ENCODE measurements at regions not wholly inside any gene's neighbourhood (a gene's known extent, or its start where the extent isn't known, plus 50 kb on each side); places are given as distances from the start of the nearest gene placed in this dataset.
A peak's percentile ranks its signal among the peaks of the same experiment; 100 is the strongest.
"Not testable (repeated sequence)": the region's sequence is repeated elsewhere in the genome, so short reads cannot be mapped to it uniquely, and the experiment has no call there.

DNA sequence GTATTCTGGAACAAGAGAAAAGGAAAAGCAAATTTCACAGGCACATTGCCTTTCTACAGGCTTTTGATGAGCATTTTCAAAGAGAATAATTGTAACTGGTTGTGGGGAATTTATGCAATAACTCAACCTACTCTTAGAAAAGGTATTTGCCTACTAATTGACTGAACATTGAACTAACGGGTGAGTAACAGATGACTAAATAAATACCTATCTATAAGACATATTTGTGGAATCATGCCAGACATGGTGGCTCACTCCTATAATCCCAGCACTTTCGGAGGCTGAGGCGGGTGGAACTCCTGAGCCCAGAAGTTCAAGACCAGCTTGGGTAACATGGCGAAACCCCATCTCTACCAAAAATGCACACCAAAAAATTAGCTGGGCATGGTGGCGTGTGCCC lies 367.7 kb downstream of the CGGBP1 start:
- Histone ChIP-seq H3K36me3 (no peaks in the 10 kb centered on the region), H3K4me3 (no peak overlapping the region), H3K27ac (no peak overlapping the region), H3K9me3 (no peaks in the 10 kb centered on the region), H3K4me1 (no peaks in the 10 kb centered on the region), H3K27me3 (no peaks in the 10 kb centered on the region)
- TF ChIP-seq, protein P1, sequence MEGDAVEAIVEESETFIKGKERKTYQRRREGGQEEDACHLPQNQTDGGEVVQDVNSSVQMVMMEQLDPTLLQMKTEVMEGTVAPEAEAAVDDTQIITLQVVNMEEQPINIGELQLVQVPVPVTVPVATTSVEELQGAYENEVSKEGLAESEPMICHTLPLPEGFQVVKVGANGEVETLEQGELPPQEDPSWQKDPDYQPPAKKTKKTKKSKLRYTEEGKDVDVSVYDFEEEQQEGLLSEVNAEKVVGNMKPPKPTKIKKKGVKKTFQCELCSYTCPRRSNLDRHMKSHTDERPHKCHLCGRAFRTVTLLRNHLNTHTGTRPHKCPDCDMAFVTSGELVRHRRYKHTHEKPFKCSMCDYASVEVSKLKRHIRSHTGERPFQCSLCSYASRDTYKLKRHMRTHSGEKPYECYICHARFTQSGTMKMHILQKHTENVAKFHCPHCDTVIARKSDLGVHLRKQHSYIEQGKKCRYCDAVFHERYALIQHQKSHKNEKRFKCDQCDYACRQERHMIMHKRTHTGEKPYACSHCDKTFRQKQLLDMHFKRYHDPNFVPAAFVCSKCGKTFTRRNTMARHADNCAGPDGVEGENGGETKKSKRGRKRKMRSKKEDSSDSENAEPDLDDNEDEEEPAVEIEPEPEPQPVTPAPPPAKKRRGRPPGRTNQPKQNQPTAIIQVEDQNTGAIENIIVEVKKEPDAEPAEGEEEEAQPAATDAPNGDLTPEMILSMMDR (IDR thresholded peaks at IDR 0.05) = no peak
- 77 to 83% methylated on average over 5 of the region's 5 CpGs for WGBS, 2 donors
- no peak for DNase-seq
- no peak for ATAC-seq
- intact Hi-C loops (cut with DNase I) = no loop called here
- no peak for FAIRE-seq

DNA sequence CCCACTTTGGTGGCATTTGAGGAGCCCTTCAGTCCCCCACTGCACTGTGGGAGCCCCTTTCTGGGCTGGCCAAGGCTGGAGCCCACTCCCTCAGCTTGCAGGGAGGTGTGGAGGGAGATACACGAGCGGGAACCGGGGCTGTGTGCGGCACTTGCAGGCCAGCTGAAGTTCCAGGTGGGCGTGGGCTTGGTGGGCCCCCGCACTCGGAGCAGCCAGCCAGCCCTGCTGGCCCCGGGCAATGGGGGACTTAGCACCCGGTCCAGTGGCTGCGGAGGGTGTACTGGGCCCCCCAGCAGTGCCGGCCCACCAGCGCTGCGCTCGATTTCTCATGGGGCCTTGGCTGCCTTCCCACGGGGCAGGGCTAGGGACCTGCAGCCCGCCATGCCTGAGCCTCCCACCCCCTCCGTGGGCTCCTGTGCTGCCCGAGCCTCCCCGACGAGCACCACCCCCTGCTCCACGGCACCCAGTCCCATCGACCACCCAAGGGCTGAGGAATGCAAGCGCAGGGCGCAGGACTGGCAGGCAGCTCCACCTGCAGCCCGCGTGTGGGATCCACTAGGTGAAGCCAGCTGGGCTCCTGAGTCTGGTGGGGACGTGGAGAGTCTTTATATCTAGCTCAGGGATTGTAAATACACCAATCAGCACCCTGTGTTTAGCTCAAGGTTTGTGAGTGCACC lies 379.7 kb downstream of the CGGBP1 start:
- H3K27me3 ChIP-seq; H3K9me3 ChIP-seq; H3K4me1 ChIP-seq; FAIRE-seq; intact Hi-C loops (cut with DNase I); H3K27ac ChIP-seq; ATAC-seq; H3K36me3 ChIP-seq; H3K4me3 ChIP-seq: not testable (repeated sequence)
- DNase-seq = peak in 1 of 6 donors; percentile 47
- 87 to 94% methylated on average over 27 of the region's 27 CpGs for WGBS, 2 donors

DNA sequence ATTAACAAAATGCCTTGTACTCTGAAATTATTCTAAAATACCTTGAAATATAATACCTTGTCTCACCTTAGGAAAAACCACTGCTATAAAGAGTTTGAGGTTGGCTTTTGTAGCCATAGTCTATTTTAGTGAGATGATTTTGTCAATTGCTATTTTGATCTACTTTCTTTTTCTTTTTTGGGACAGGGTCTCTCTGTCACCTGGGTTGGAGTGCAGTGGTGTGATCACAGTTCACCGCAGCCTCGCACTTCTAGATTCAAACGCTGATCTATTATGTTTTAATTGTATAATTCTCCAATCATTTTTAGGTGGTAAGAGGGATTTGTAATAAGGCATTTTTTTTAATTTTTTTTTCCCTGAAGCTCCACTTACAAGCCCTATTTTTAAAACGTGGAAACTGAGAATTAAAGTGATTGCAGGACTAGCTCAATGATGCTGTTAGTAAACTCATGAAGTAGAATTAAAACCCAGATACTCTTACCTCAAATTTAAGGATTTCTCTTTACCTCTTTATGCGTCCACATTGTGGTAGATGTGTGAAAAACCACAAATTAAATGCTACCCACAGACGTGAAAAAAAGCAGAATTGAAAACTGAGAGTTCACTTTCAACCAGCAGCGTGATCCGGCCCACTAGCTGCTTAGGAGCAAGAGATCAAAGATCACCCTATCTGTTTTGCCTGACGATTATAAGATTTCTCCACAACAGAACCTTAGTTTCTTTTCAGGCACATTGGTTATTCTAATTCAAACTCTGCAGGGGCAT lies 384.2 kb downstream of the CGGBP1 start:
- H3K4me3 ChIP-seq = no peak overlapping the region
- ATAC-seq (no peak), DNase-seq (no peak), FAIRE-seq (no peak)
- TF ChIP-seq, protein P1 (IDR thresholded peaks at IDR 0.05) = no peak
- no peaks in the 10 kb centered on the region for H3K27me3 ChIP-seq
- WGBS, 2 donors = 50 to 58% methylated on average over 9 of the region's 9 CpGs
- no peaks in the 10 kb centered on the region for H3K9me3 ChIP-seq
- intact Hi-C loops (cut with DNase I) = no loop called here
- no peaks in the 10 kb centered on the region for H3K36me3 ChIP-seq
- no peaks in the 10 kb centered on the region for H3K4me1 ChIP-seq
- no peak overlapping the region for H3K27ac ChIP-seq

DNA sequence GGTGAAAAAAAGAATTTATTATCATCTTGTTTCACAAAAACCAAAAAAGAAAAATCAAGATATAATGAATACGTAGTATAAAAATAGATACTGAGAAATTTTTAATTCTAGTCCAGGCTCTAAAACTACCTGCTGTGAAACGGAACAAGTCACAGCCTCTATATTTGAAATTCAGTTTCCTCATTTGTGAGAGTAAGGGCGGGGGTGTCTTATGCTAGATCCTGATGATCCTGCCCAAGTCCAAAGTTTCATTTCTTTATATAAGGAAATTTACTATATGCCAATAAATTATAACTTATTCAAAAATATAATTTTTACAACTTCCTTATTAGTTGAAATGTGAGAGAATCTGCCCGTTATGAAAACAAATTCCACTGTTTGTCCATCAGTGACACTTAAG lies 385.7 kb downstream of the CGGBP1 start:
- Histone ChIP-seq H3K4me3 (no peak overlapping the region), H3K4me1 (no peaks in the 10 kb centered on the region), H3K27me3 (no peaks in the 10 kb centered on the region), H3K36me3 (no peaks in the 10 kb centered on the region), H3K9me3 (no peaks in the 10 kb centered on the region), H3K27ac (no peak overlapping the region)
- FAIRE-seq (no peak), ATAC-seq (no peak), DNase-seq (no peak)
- WGBS, 2 donors = 68 to 77% methylated on average over 4 of the region's 4 CpGs
- intact Hi-C loops (cut with DNase I) = no loop called here
- TF ChIP-seq, protein P1 (IDR thresholded peaks at IDR 0.05) = no peak

DNA sequence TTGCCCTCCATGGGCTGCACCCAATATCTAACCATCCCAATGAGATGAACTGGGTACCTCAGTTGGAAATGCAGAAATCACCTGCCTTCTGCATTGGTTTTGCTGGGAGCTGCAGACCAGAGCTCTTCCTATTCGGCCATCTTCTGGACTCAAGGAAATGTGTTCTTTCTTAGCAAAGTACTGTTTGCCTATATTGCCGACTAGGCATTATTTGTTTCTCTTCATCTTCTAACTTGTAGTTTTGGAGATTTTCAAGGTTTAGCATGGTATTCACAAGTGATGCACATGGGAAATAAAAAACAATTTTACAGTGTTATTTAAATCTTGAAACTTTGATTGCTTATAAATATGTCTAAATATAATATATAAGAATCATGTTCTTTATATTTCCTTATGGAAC lies 377.8 kb upstream of the POU1F1 start:
- no peak for ATAC-seq
- 79 to 89% methylated on average over 2 of the region's 2 CpGs for WGBS, 2 donors

DNA sequence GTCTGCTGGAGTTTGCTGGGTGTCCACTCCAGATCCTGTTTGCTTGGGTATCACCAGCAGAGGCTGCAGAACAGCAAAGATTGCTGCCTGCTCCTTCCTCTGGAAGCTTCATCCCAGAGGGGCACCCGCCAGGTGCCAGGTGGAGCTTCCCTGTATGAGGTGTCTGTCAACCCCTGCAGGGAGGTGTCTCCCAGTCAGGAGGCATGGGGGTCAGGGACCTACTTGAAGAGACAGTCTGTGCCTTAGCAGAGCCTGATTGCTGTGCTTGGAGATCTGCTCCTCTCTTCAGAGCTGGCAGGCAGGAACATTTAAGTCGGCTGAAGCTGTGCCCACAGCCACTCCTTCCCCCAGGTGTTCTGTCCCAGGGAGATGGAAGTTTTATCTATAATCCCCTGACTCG lies 376.8 kb upstream of the POU1F1 start:
- DNase-seq = peak in 1 of 6 donors; percentile 20

More for the DNA sequence above, 377.8 kb upstream of the POU1F1 start:
- H3K4me3 ChIP-seq = no peak overlapping the region
- no peaks in the 10 kb centered on the region for H3K36me3 ChIP-seq
- H3K9me3 ChIP-seq = no peaks in the 10 kb centered on the region
- H3K27me3 ChIP-seq = no peaks in the 10 kb centered on the region
- intact Hi-C loops (cut with DNase I) = no loop called here
- no peak overlapping the region for H3K27ac ChIP-seq
- FAIRE-seq = no peak
- H3K4me1 ChIP-seq = no peaks in the 10 kb centered on the region
- TF ChIP-seq, protein P1 (IDR thresholded peaks at IDR 0.05) = no peak
- no peak for DNase-seq

More for the DNA sequence above, 376.8 kb upstream of the POU1F1 start:
- H3K4me3 ChIP-seq; H3K4me1 ChIP-seq; intact Hi-C loops (cut with DNase I); H3K27ac ChIP-seq; H3K9me3 ChIP-seq; H3K27me3 ChIP-seq; FAIRE-seq; H3K36me3 ChIP-seq; ATAC-seq: not testable (repeated sequence)
- 59 to 73% methylated on average over 3 of the region's 3 CpGs for WGBS, 2 donors

Measured in pancreas (tissue), 10 donors.